ENCODE measurements at regions not wholly inside any gene's neighbourhood (a gene's known extent, or its start where the extent isn't known, plus 50 kb on each side); places are given as distances from the start of the nearest gene placed in this dataset.
"Not testable (repeated sequence)": the region's sequence is repeated elsewhere in the genome, so short reads cannot be mapped to it uniquely, and the experiment has no call there.

DNA sequence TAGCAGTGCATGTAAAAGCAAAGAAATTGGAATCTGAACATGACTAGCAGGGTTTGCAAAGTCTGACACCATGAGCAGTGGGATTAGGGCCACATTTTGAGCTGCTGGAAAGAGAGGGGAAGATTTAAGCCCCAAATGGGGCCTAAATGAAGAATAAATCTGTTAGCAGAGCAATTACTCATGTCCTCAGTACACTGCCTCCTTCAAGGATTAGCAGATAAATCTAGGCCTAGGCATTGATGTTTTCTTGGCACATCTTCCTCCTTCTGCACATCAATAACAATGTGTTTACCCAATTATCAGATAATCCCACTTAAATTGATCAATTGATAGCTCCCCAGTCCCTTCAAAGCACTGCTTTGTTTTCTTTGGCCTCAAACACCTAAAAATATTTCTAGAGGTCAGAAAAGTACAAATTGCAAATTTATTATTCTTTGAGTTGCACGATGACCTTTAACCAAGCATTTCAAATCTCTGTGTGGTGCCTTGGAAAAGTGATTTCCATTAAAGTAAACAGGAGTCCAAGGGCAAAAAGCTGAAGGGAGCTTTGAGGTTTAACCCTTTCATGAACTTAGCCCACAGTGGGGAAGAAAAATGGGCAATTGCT is 514.7 kb upstream of the CHORDC1 start:
- H3K9me3 Mint-ChIP-seq = peaks cover 16% of the 10 kb centered on the region
- no peak for ATAC-seq
- H3K4me3 Mint-ChIP-seq = no peak overlapping the region
- no peaks in the 10 kb centered on the region for H3K4me1 Mint-ChIP-seq (ENCODE audit: low read depth)
- no peak for DNase-seq
- H3K36me3 Mint-ChIP-seq (ENCODE audit: insufficient read depth) = no peaks in the 10 kb centered on the region
- H3K27me3 Mint-ChIP-seq (ENCODE audit: low read depth) = no peaks in the 10 kb centered on the region

DNA sequence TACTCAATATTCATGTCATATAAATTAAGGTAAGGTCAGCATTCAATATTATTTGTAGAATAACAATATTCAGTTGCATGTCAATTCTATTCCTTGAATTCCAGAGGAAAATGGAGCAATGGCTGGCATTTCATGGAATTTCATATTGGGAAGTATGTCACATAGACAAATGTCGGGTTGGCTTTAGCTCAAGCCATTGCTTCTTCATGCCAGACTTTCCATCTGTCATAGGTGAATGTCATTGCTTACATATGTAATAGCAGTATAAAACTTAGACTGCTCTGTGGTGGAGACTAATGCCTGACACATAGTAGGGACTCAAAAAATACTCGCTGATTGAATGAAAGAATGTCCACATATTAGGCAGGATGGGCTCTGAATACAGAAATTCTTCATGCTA is 509.6 kb upstream of the CHORDC1 start:
- DNase-seq = no peak
- H3K27me3 Mint-ChIP-seq (ENCODE audit: low read depth) = no peaks in the 10 kb centered on the region
- H3K4me3 Mint-ChIP-seq = no peak overlapping the region
- ATAC-seq = no peak
- H3K4me1 Mint-ChIP-seq (ENCODE audit: low read depth) = no peaks in the 10 kb centered on the region
- H3K36me3 Mint-ChIP-seq (ENCODE audit: insufficient read depth) = no peaks in the 10 kb centered on the region
- peaks cover 6% of the 10 kb centered on the region for H3K9me3 Mint-ChIP-seq

DNA sequence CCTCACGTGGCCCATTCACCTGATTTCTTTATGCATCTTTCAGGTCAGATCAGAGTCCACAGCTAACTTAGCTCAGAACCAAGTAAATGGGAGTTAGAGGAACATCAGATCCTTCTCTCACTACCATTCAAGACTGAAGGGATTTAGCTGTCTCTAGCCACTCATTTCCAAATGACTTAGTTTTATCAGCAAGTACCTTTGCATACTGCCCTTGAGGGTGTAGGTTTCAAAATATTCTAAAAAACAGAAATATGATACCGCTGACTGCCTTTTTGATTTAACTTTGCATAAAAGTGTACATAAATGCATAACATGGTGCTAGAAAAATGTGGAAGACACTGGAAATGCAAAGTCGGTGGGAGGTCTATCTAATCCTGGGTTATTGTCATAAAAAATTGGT is 500.6 kb upstream of the CHORDC1 start:
- Mint-ChIP-seq H3K27me3 (ENCODE audit: low read depth) (no peaks in the 10 kb centered on the region), H3K4me1 (ENCODE audit: low read depth) (no peaks in the 10 kb centered on the region), H3K36me3 (ENCODE audit: insufficient read depth) (no peaks in the 10 kb centered on the region), H3K9me3 (peaks cover 3% of the 10 kb centered on the region), H3K4me3 (no peak overlapping the region)
- ATAC-seq = no peak
- DNase-seq = no peak

GRCh38 chr11:90722552-90723190 is 499.8 kb upstream of the CHORDC1 start:
- Mint-ChIP-seq H3K4me1 (ENCODE audit: low read depth) (no peaks in the 10 kb centered on the region), H3K27me3 (ENCODE audit: low read depth) (no peaks in the 10 kb centered on the region), H3K4me3 (no peak overlapping the region), H3K36me3 (ENCODE audit: insufficient read depth) (no peaks in the 10 kb centered on the region), H3K9me3 (peaks cover 3% of the 10 kb centered on the region)
- DNase-seq = no peak
- ATAC-seq = no peak

DNA sequence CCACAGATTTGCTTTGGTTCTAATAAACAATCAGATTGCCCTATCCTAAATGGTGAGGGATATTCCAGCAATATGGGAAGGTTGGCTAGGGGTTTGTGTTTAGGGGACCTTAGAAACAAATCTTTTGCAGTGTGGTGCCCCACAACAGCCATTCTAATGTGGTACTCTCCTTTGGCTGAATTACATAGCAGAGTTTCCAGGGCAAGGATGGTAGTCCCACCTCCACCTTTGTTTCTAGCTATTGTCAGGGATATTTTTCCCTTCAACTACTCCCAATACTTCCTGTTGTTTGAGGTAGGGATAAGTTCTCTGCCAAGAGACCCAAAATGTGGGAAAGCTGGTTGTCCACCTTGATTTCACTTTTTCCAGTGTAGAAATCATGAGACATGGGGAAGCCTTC is 494.7 kb upstream of the CHORDC1 start:
- ATAC-seq = no peak
- Mint-ChIP-seq H3K27me3 (ENCODE audit: low read depth) (no peaks in the 10 kb centered on the region), H3K4me1 (ENCODE audit: low read depth) (no peaks in the 10 kb centered on the region), H3K9me3 (peaks cover 28% of the 10 kb centered on the region), H3K4me3 (no peak overlapping the region), H3K36me3 (ENCODE audit: insufficient read depth) (no peaks in the 10 kb centered on the region)
- DNase-seq = no peak

GRCh38 chr11:90705661-90706060 is 482.8 kb upstream of the CHORDC1 start:
- H3K4me1 Mint-ChIP-seq (ENCODE audit: low read depth) = no peaks in the 10 kb centered on the region
- H3K27me3 Mint-ChIP-seq (ENCODE audit: low read depth) = no peaks in the 10 kb centered on the region
- peaks cover 6% of the 10 kb centered on the region for H3K9me3 Mint-ChIP-seq
- no peak overlapping the region for H3K4me3 Mint-ChIP-seq
- no peaks in the 10 kb centered on the region for H3K36me3 Mint-ChIP-seq (ENCODE audit: insufficient read depth)
- ATAC-seq = no peak
- DNase-seq = no peak

GRCh38 chr11:90704510-90704909 is 481.7 kb upstream of the CHORDC1 start:
- Mint-ChIP-seq H3K36me3 (ENCODE audit: insufficient read depth) (no peaks in the 10 kb centered on the region), H3K4me3 (no peak overlapping the region), H3K4me1 (ENCODE audit: low read depth) (no peaks in the 10 kb centered on the region), H3K27me3 (ENCODE audit: low read depth) (no peaks in the 10 kb centered on the region), H3K9me3 (peaks cover 6% of the 10 kb centered on the region)
- no peak for DNase-seq
- ATAC-seq = no peak

GRCh38 chr11:90701716-90702115 is 478.9 kb upstream of the CHORDC1 start:
- Mint-ChIP-seq H3K9me3 (peaks cover 10% of the 10 kb centered on the region), H3K4me3 (no peak overlapping the region), H3K36me3 (ENCODE audit: insufficient read depth) (no peaks in the 10 kb centered on the region), H3K4me1 (ENCODE audit: low read depth) (no peaks in the 10 kb centered on the region), H3K27me3 (ENCODE audit: low read depth) (no peaks in the 10 kb centered on the region)
- ATAC-seq (no peak), DNase-seq (no peak)

GRCh38 chr11:90700789-90701439 is 478.1 kb upstream of the CHORDC1 start:
- Mint-ChIP-seq H3K9me3 (peaks cover 10% of the 10 kb centered on the region), H3K36me3 (ENCODE audit: insufficient read depth) (no peaks in the 10 kb centered on the region), H3K4me3 (no peak overlapping the region), H3K27me3 (ENCODE audit: low read depth) (no peaks in the 10 kb centered on the region), H3K4me1 (ENCODE audit: low read depth) (no peaks in the 10 kb centered on the region)
- DNase-seq (no peak), ATAC-seq (no peak)

- peaks cover 6% of the 10 kb centered on the region for H3K9me3 Mint-ChIP-seq
- H3K4me1 Mint-ChIP-seq (ENCODE audit: low read depth) = no peaks in the 10 kb centered on the region
- ATAC-seq (no peak), DNase-seq (no peak)
- no peaks in the 10 kb centered on the region for H3K27me3 Mint-ChIP-seq (ENCODE audit: low read depth)
- H3K4me3 Mint-ChIP-seq = no peak overlapping the region
- no peaks in the 10 kb centered on the region for H3K36me3 Mint-ChIP-seq (ENCODE audit: insufficient read depth)
Measured at GRCh38 chr11:90699791-90700400, 477.0 kb upstream of the CHORDC1 start.

- no peak overlapping the region for H3K4me3 Mint-ChIP-seq
- DNase-seq (no peak), ATAC-seq (no peak)
- peaks cover 8% of the 10 kb centered on the region for H3K9me3 Mint-ChIP-seq
- no peaks in the 10 kb centered on the region for H3K4me1 Mint-ChIP-seq (ENCODE audit: low read depth)
- no peaks in the 10 kb centered on the region for H3K36me3 Mint-ChIP-seq (ENCODE audit: insufficient read depth)
- H3K27me3 Mint-ChIP-seq (ENCODE audit: low read depth) = no peaks in the 10 kb centered on the region
Measured at GRCh38 chr11:90698238-90698637, 475.4 kb upstream of the CHORDC1 start.

GRCh38 chr11:90675496-90675895 is 452.6 kb upstream of the CHORDC1 start:
- not testable (repeated sequence) for H3K36me3 Mint-ChIP-seq (ENCODE audit: insufficient read depth); H3K4me3 Mint-ChIP-seq; ATAC-seq; H3K27me3 Mint-ChIP-seq (ENCODE audit: low read depth); DNase-seq; H3K4me1 Mint-ChIP-seq (ENCODE audit: low read depth)
- H3K9me3 Mint-ChIP-seq = peaks cover 16% of the 10 kb centered on the region

- no peak for ATAC-seq
- no peaks in the 10 kb centered on the region for H3K36me3 Mint-ChIP-seq (ENCODE audit: insufficient read depth)
- H3K9me3 Mint-ChIP-seq = peaks cover 8% of the 10 kb centered on the region
- no peak for DNase-seq
- H3K27me3 Mint-ChIP-seq (ENCODE audit: low read depth) = no peaks in the 10 kb centered on the region
- H3K4me1 Mint-ChIP-seq (ENCODE audit: low read depth) = no peaks in the 10 kb centered on the region
- no peak overlapping the region for H3K4me3 Mint-ChIP-seq
Measured at GRCh38 chr11:90669094-90669493, 446.2 kb upstream of the CHORDC1 start.

DNA sequence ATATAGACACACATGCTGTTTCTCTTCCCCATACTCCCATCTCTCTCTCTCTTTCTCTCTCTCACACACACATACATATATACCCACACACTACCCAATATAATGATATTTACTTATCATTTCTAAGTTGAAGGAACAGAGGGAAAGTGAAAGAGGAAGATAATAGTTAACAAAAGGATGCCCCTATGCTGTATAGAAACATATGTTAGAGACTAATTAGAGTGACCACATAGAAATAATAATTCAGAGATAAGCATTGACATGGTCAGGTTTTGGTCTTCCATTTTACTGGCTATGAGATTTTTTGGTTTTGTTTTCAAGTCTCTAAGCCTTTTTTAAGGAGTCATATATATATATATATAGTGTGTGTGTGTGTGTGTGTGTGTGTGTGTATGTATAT is 445.7 kb upstream of the CHORDC1 start:
- no peaks in the 10 kb centered on the region for H3K4me1 Mint-ChIP-seq (ENCODE audit: low read depth)

GRCh38 chr11:90661233-90661632 is 438.4 kb upstream of the CHORDC1 start:
- no peaks in the 10 kb centered on the region for H3K27me3 Mint-ChIP-seq (ENCODE audit: low read depth)
- ATAC-seq = no peak
- H3K36me3 Mint-ChIP-seq (ENCODE audit: insufficient read depth) = no peaks in the 10 kb centered on the region
- no peak overlapping the region for H3K4me3 Mint-ChIP-seq
- no peaks in the 10 kb centered on the region for H3K4me1 Mint-ChIP-seq (ENCODE audit: low read depth)
- H3K9me3 Mint-ChIP-seq = peaks cover 6% of the 10 kb centered on the region
- no peak for DNase-seq

More for the DNA sequence above, 445.7 kb upstream of the CHORDC1 start:
- DNase-seq = no peak
- no peak overlapping the region for H3K4me3 Mint-ChIP-seq
- H3K27me3 Mint-ChIP-seq (ENCODE audit: low read depth) = no peaks in the 10 kb centered on the region
- H3K9me3 Mint-ChIP-seq = peaks cover 8% of the 10 kb centered on the region
- no peaks in the 10 kb centered on the region for H3K36me3 Mint-ChIP-seq (ENCODE audit: insufficient read depth)
- ATAC-seq = no peak

All from activated T-cell treated with anti-CD3 and anti-CD28 coated beads, Interleukin-2, amount 50 U/mL, for 4 hours (primary cell).